ENCODE measurements at regions not wholly inside any gene's neighbourhood (a gene's known extent, or its start where the extent isn't known, plus 50 kb on each side); places are given as distances from the start of the nearest gene placed in this dataset.
"Not testable (repeated sequence)": the region's sequence is repeated elsewhere in the genome, so short reads cannot be mapped to it uniquely, and the experiment has no call there.

GRCh38 chr21:8994640-8995511 lies 1526.5 kb upstream of the TPTE start:
- H3K4me3 ChIP-seq (ENCODE audit: low read depth, low read length) = no peak overlapping the region
- TF ChIP-seq CTCF (IDR thresholded peaks at IDR 0.05; ENCODE audit: insufficient read depth in 1 of 2, low read depth in 1 of 2, low read length in 1 of 2, severe bottlenecking in 1 of 2, unreplicated experiment in 1 of 2) = no peak

GRCh38 chr21:8996487-8996968 lies 1524.9 kb upstream of the TPTE start:
- H3K36me3 Mint-ChIP-seq (ENCODE audit: insufficient read depth, unreplicated experiment); POLR2A ChIA-PET: not testable (repeated sequence)

More at GRCh38 chr21:8994640-8995511, 1526.5 kb upstream of the TPTE start:
- intact Hi-C loops (cut with micrococcal nuclease; ENCODE audit: unreplicated experiment) = no loop called here
- no peaks in the 10 kb centered on the region for H3K36me3 ChIP-seq (ENCODE audit: control insufficient read depth, insufficient read depth, low read length)
- H3K9me3 ChIP-seq = peaks cover 17% of the 10 kb centered on the region; the same call in 1 of the 2 replicates
- no TSS peak for BruUV-seq (replicated peaks)
- no peak overlapping the region for H3K27ac Mint-ChIP-seq (ENCODE audit: unreplicated experiment)
- CTCF ChIA-PET = no interaction called here
- POLR2A ChIA-PET = no interaction called here
- no peaks in the 10 kb centered on the region for H3K27me3 ChIP-seq (replicated peaks; ENCODE audit: control insufficient read depth, insufficient read depth, low read length)
- H3K27me3 Mint-ChIP-seq (ENCODE audit: insufficient read depth, unreplicated experiment) = peaks cover 5% of the 10 kb centered on the region
- no peaks in the 10 kb centered on the region for H3K36me3 Mint-ChIP-seq (ENCODE audit: insufficient read depth, unreplicated experiment)
- peaks cover 59% of the 10 kb centered on the region for H3K9me3 Mint-ChIP-seq (ENCODE audit: unreplicated experiment)
- no peak overlapping the region for H3K4me3 Mint-ChIP-seq (ENCODE audit: unreplicated experiment)
- H3K4me1 ChIP-seq = no peaks in the 10 kb centered on the region
- DNase-seq = no peak
- H3K4me1 Mint-ChIP-seq (ENCODE audit: low read depth, unreplicated experiment) = no peaks in the 10 kb centered on the region

GRCh38 chr21:8997011-8997440 lies 1524.4 kb upstream of the TPTE start:
- Histone ChIP-seq H3K4me3 (ENCODE audit: low read depth, low read length) (no peak overlapping the region), H3K27me3 (replicated peaks; ENCODE audit: control insufficient read depth, insufficient read depth, low read length) (no peaks in the 10 kb centered on the region), H3K9me3 (0 out of 2 replicates have a peak, but pooled peaks cover 13% of the 10 kb centered on the region), H3K4me1 (no peaks in the 10 kb centered on the region), H3K36me3 (ENCODE audit: control insufficient read depth, insufficient read depth, low read length) (no peaks in the 10 kb centered on the region)
- no peaks in the 10 kb centered on the region for H3K4me1 Mint-ChIP-seq (ENCODE audit: low read depth, unreplicated experiment)
- no peak overlapping the region for H3K27ac Mint-ChIP-seq (ENCODE audit: unreplicated experiment)
- ChIA-PET CTCF (no interaction called here), POLR2A (no interaction called here)
- no peak overlapping the region for H3K4me3 Mint-ChIP-seq (ENCODE audit: unreplicated experiment)
- intact Hi-C loops (cut with micrococcal nuclease; ENCODE audit: unreplicated experiment) = no loop called here
- no peak for DNase-seq
- no peak for TF ChIP-seq CTCF (IDR thresholded peaks at IDR 0.05; ENCODE audit: insufficient read depth in 1 of 2, low read depth in 1 of 2, low read length in 1 of 2, severe bottlenecking in 1 of 2, unreplicated experiment in 1 of 2)
- no peaks in the 10 kb centered on the region for H3K27me3 Mint-ChIP-seq (ENCODE audit: insufficient read depth, unreplicated experiment)
- H3K36me3 Mint-ChIP-seq (ENCODE audit: insufficient read depth, unreplicated experiment) = no peaks in the 10 kb centered on the region
- peaks cover 38% of the 10 kb centered on the region for H3K9me3 Mint-ChIP-seq (ENCODE audit: unreplicated experiment)
- BruUV-seq (replicated peaks) = no TSS peak

More at GRCh38 chr21:8996487-8996968, 1524.9 kb upstream of the TPTE start:
- H3K27me3 Mint-ChIP-seq (ENCODE audit: insufficient read depth, unreplicated experiment); BruUV-seq (replicated peaks); H3K4me3 Mint-ChIP-seq (ENCODE audit: unreplicated experiment); intact Hi-C loops (cut with micrococcal nuclease; ENCODE audit: unreplicated experiment); H3K4me1 ChIP-seq; CTCF ChIA-PET; H3K4me3 ChIP-seq (ENCODE audit: low read depth, low read length); H3K4me1 Mint-ChIP-seq (ENCODE audit: low read depth, unreplicated experiment); DNase-seq; H3K36me3 ChIP-seq (ENCODE audit: control insufficient read depth, insufficient read depth, low read length); H3K27ac Mint-ChIP-seq (ENCODE audit: unreplicated experiment); H3K27me3 ChIP-seq (replicated peaks; ENCODE audit: control insufficient read depth, insufficient read depth, low read length): not testable (repeated sequence)
- peaks cover 43% of the 10 kb centered on the region for H3K9me3 Mint-ChIP-seq (ENCODE audit: unreplicated experiment)
- H3K9me3 ChIP-seq = 0 out of 2 replicates have a peak, but pooled peaks cover 13% of the 10 kb centered on the region

- H3K4me3 ChIP-seq (ENCODE audit: low read depth, low read length); intact Hi-C loops (cut with micrococcal nuclease; ENCODE audit: unreplicated experiment); H3K4me3 Mint-ChIP-seq (ENCODE audit: unreplicated experiment); H3K4me1 Mint-ChIP-seq (ENCODE audit: low read depth, unreplicated experiment); POLR2A ChIA-PET; H3K27me3 ChIP-seq (replicated peaks; ENCODE audit: control insufficient read depth, insufficient read depth, low read length); DNase-seq; H3K36me3 ChIP-seq (ENCODE audit: control insufficient read depth, insufficient read depth, low read length); CTCF ChIA-PET; H3K27me3 Mint-ChIP-seq (ENCODE audit: insufficient read depth, unreplicated experiment); H3K4me1 ChIP-seq; H3K27ac Mint-ChIP-seq (ENCODE audit: unreplicated experiment); BruUV-seq (replicated peaks); H3K36me3 Mint-ChIP-seq (ENCODE audit: insufficient read depth, unreplicated experiment): not testable (repeated sequence)
- H3K9me3 Mint-ChIP-seq (ENCODE audit: unreplicated experiment) = peaks cover 31% of the 10 kb centered on the region
- H3K9me3 ChIP-seq = 0 out of 2 replicates have a peak, but pooled peaks cover 11% of the 10 kb centered on the region
Observed at GRCh38 chr21:8997443-8998390, 1523.7 kb upstream of the TPTE start.

- DNase-seq; BruUV-seq (replicated peaks); POLR2A ChIA-PET; H3K36me3 Mint-ChIP-seq (ENCODE audit: insufficient read depth, unreplicated experiment); intact Hi-C loops (cut with micrococcal nuclease; ENCODE audit: unreplicated experiment); H3K4me1 Mint-ChIP-seq (ENCODE audit: low read depth, unreplicated experiment); H3K4me3 ChIP-seq (ENCODE audit: low read depth, low read length); H3K27ac Mint-ChIP-seq (ENCODE audit: unreplicated experiment); H3K36me3 ChIP-seq (ENCODE audit: control insufficient read depth, insufficient read depth, low read length); H3K4me3 Mint-ChIP-seq (ENCODE audit: unreplicated experiment); CTCF ChIA-PET; H3K27me3 ChIP-seq (replicated peaks; ENCODE audit: control insufficient read depth, insufficient read depth, low read length); H3K27me3 Mint-ChIP-seq (ENCODE audit: insufficient read depth, unreplicated experiment); H3K9me3 ChIP-seq; H3K4me1 ChIP-seq: not testable (repeated sequence)
- peaks cover 24% of the 10 kb centered on the region for H3K9me3 Mint-ChIP-seq (ENCODE audit: unreplicated experiment)
Observed at GRCh38 chr21:8998480-8998879, 1522.9 kb upstream of the TPTE start.
